ENCODE measurements at regions not wholly inside any gene's neighbourhood (a gene's known extent, or its start where the extent isn't known, plus 50 kb on each side); places are given as distances from the start of the nearest gene placed in this dataset.

GRCh38 chr5:142382186-142382585, 57.4 kb upstream of the SPRY4 start:
- Histone ChIP-seq H3K27me3 (no peaks in the 10 kb centered on the region), H3K36me3 (no peaks in the 10 kb centered on the region), H3K9me3 (no peaks in the 10 kb centered on the region), H3K4me1 (peaks cover 12 to 24% of the 10 kb centered on the region in 2 donors), H3K4me3 (replicated peaks in 1 of 3) (no peak overlapping the region), H3K27ac (peak overlapping the region in 1 of 3 donors; percentile 45)
- peak in 1 of 2 donors; percentile 22 for DNase-seq
- intact Hi-C loops (cut with DNase I) = no loop called here
- WGBS, 2 donors = 40 to 60% methylated on average over 2 of the region's 2 CpGs
- TF ChIP-seq CTCF (IDR thresholded peaks at IDR 0.05) (no peak), POLR2A (IDR thresholded peaks at IDR 0.05) (no peak)

DNA sequence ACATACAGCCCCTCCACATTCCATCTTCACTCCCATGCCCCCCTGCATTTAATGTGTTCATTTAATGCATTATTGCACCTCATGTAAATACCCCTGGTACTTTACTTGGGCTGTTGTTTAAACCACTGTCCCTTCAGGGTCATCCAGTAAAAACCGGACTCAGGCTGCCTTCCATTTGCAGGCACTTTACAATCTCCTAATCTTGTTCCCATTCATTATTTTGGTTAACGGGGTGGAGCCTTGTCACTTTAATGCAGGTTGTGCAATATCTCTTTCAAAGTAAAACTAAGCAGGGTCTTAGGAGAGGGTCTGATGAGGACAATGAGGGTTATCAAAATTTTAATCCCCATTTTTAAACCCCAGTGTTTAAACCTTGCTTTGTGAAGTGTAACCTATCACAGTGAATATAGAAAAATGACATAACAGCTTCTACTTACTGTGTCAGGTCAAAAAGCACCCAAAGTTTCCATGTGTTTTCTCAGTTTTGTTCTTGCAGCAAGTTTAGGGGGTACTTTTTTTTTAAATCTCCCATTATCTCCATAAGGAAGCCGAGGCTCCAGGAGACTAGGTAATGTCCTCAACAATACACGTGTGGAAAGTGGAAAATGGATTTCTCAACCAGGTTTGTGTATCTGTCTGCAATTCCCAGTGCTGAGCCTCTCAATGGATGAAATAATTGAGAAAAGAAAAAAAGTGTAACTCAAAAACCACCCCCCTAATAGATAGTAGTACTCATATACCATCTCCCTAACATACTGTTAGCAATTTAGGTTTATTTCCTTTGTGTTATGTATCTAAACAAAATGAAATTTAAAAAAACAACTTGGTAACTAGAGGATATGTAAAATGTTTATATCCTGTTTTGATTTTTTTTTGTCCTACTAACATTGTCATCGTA, 54.2 kb upstream of the SPRY4 start:
- H3K36me3 ChIP-seq = no peaks in the 10 kb centered on the region
- 85 to 89% methylated on average over 5 of the region's 5 CpGs for WGBS, 2 donors
- no peak overlapping the region for H3K4me3 ChIP-seq (replicated peaks in 1 of 3)
- no peak for TF ChIP-seq CTCF (IDR thresholded peaks at IDR 0.05)
- TF ChIP-seq POLR2A (IDR thresholded peaks at IDR 0.05) = no peak
- H3K27ac ChIP-seq = no peak overlapping the region
- DNase-seq = no peak
- no peaks in the 10 kb centered on the region for H3K27me3 ChIP-seq
- peaks cover 8 to 22% of the 10 kb centered on the region in 2 donors for H3K4me1 ChIP-seq
- intact Hi-C loops (cut with DNase I) = no loop called here
- no peaks in the 10 kb centered on the region for H3K9me3 ChIP-seq

- Histone ChIP-seq H3K27ac (peak overlapping the region in 2 of 3 donors; percentile 4 to 45), H3K4me1 (peaks cover 5 to 9% of the 10 kb centered on the region in 2 donors)
- 51 to 56% methylated on average over 8 of the region's 8 CpGs for WGBS, 2 donors
Observed at GRCh38 chr5:142375944-142376411, 51.2 kb upstream of the SPRY4 start.

More at GRCh38 chr5:142375944-142376411, 51.2 kb upstream of the SPRY4 start:
- Histone ChIP-seq H3K36me3 (no peaks in the 10 kb centered on the region), H3K27me3 (no peaks in the 10 kb centered on the region), H3K4me3 (replicated peaks in 1 of 3) (no peak overlapping the region), H3K9me3 (no peaks in the 10 kb centered on the region)
- DNase-seq = peak; percentile 66 to 80
- TF ChIP-seq CTCF (IDR thresholded peaks at IDR 0.05) (no peak), POLR2A (IDR thresholded peaks at IDR 0.05) (no peak)
- intact Hi-C loops (cut with DNase I) = no loop called here

All from thyroid gland (tissue), 4 donors.